HepG2 (cell line): ENCODE measurements at regions not wholly inside any gene's neighbourhood (a gene's known extent, or its start where the extent isn't known, plus 50 kb on each side); places are given as distances from the start of the nearest gene placed in this dataset.

Experiments used
- EZH2 ChIP-seq: conservative IDR thresholded peaks from 2 replicates; pipeline ENCODE4 v1.6.1; 2012; ENCODE audit warnings: mild to moderate bottlenecking, low read depth, low read length, moderate library complexity
- SMC3 ChIP-seq: IDR thresholded peaks from 2 replicates; pipeline ENCODE4 v1.6.1; 2011; ENCODE audit warnings: low read length, improper control_type of control experiment
- ZBTB7A ChIP-seq: sonication (generic); formaldehyde crosslinking; IDR thresholded peaks from 2 replicates; pipeline ENCODE4 v1.8.0; 2022; ENCODE audit warnings: mild to moderate bottlenecking, missing genetic modification reagents
- ZNF205 ChIP-seq: IDR thresholded peaks from 2 replicates; pipeline ENCODE4 v1.6.1; 2018; ENCODE audit warnings: missing biosample characterization, missing genetic modification reagents
- ZNF207 ChIP-seq: fragments of 450-650 bp; IDR thresholded peaks from 2 replicates; pipeline ENCODE4 v1.6.1; 2016; ENCODE audit warnings: antibody characterized with exemption, borderline replicate concordance
- ZNF746 ChIP-seq: sonication (generic); formaldehyde crosslinking; IDR thresholded peaks from 2 replicates; pipeline ENCODE4 v1.8.0; 2022; ENCODE audit warnings: mild to moderate bottlenecking, missing genetic modification reagents
- TF ChIP-seq, protein P1 (sequence below): IDR thresholded peaks from 2 replicates; pipeline ENCODE4 v1.6.1; 2012; ENCODE audit warnings: low read depth, low read length, improper control_type of control experiment
- TF ChIP-seq, protein P2 (sequence below): sonication (generic); formaldehyde crosslinking; IDR thresholded peaks from 2 replicates; pipeline ENCODE4 v1.4.0; 2020; ENCODE audit warnings: missing genetic modification reagents
- TF ChIP-seq, protein P3 (sequence below): sonication (generic); formaldehyde crosslinking; IDR thresholded peaks from 2 replicates; pipeline ENCODE4 v1.5.0; 2020; ENCODE audit warnings: mild to moderate bottlenecking, missing genetic modification reagents, moderate library complexity
- TF ChIP-seq, protein P4 (sequence below): sonication (generic); formaldehyde crosslinking; IDR thresholded peaks from 2 replicates; pipeline ENCODE4 v1.4.0; 2020; ENCODE audit warnings: low read depth, missing genetic modification reagents

DNA sequence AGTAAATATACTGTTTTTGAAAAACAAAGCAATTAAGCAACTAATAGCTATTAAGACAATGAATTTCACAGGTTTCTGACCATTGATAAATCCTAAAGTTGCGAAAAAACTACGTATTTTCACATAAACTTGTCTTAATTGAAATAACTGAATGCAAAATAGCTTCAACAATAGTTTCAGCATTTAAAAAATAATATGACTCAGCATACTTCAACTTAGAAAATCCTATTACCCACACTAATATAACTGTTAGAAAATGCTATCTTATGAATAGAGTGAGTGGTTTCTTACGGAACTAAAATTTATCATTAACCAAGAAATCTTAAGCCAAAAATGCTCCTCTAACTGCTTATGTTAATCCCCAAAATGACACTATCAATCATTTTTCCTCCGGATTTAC, 183.9 kb downstream of the AVL9 start:
- TF ChIP-seq SMC3 = no peak
- TF ChIP-seq ZNF746 = no peak
- TF ChIP-seq, protein P1, sequence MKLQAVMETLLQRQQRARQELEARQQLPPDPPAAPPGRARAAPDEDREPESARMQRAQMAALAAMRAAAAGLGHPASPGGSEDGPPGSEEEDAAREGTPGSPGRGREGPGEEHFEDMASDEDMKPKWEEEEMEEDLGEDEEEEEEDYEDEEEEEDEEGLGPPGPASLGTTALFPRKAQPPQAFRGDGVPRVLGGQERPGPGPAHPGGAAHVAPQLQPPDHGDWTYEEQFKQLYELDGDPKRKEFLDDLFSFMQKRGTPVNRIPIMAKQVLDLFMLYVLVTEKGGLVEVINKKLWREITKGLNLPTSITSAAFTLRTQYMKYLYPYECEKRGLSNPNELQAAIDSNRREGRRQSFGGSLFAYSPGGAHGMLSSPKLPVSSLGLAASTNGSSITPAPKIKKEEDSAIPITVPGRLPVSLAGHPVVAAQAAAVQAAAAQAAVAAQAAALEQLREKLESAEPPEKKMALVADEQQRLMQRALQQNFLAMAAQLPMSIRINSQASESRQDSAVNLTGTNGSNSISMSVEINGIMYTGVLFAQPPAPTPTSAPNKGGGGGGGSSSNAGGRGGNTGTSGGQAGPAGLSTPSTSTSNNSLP = no peak
- no peak for TF ChIP-seq EZH2
- TF ChIP-seq ZBTB7A (CRISPR knock-in tag) = no peak
- TF ChIP-seq, protein P2, sequence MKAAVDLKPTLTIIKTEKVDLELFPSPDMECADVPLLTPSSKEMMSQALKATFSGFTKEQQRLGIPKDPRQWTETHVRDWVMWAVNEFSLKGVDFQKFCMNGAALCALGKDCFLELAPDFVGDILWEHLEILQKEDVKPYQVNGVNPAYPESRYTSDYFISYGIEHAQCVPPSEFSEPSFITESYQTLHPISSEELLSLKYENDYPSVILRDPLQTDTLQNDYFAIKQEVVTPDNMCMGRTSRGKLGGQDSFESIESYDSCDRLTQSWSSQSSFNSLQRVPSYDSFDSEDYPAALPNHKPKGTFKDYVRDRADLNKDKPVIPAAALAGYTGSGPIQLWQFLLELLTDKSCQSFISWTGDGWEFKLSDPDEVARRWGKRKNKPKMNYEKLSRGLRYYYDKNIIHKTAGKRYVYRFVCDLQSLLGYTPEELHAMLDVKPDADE = no peak
- TF ChIP-seq ZNF205 (CRISPR knock-in tag) = no peak
- TF ChIP-seq ZNF207 = no peak
- TF ChIP-seq, protein P3, sequence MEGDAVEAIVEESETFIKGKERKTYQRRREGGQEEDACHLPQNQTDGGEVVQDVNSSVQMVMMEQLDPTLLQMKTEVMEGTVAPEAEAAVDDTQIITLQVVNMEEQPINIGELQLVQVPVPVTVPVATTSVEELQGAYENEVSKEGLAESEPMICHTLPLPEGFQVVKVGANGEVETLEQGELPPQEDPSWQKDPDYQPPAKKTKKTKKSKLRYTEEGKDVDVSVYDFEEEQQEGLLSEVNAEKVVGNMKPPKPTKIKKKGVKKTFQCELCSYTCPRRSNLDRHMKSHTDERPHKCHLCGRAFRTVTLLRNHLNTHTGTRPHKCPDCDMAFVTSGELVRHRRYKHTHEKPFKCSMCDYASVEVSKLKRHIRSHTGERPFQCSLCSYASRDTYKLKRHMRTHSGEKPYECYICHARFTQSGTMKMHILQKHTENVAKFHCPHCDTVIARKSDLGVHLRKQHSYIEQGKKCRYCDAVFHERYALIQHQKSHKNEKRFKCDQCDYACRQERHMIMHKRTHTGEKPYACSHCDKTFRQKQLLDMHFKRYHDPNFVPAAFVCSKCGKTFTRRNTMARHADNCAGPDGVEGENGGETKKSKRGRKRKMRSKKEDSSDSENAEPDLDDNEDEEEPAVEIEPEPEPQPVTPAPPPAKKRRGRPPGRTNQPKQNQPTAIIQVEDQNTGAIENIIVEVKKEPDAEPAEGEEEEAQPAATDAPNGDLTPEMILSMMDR = no peak
- TF ChIP-seq, protein P4, sequence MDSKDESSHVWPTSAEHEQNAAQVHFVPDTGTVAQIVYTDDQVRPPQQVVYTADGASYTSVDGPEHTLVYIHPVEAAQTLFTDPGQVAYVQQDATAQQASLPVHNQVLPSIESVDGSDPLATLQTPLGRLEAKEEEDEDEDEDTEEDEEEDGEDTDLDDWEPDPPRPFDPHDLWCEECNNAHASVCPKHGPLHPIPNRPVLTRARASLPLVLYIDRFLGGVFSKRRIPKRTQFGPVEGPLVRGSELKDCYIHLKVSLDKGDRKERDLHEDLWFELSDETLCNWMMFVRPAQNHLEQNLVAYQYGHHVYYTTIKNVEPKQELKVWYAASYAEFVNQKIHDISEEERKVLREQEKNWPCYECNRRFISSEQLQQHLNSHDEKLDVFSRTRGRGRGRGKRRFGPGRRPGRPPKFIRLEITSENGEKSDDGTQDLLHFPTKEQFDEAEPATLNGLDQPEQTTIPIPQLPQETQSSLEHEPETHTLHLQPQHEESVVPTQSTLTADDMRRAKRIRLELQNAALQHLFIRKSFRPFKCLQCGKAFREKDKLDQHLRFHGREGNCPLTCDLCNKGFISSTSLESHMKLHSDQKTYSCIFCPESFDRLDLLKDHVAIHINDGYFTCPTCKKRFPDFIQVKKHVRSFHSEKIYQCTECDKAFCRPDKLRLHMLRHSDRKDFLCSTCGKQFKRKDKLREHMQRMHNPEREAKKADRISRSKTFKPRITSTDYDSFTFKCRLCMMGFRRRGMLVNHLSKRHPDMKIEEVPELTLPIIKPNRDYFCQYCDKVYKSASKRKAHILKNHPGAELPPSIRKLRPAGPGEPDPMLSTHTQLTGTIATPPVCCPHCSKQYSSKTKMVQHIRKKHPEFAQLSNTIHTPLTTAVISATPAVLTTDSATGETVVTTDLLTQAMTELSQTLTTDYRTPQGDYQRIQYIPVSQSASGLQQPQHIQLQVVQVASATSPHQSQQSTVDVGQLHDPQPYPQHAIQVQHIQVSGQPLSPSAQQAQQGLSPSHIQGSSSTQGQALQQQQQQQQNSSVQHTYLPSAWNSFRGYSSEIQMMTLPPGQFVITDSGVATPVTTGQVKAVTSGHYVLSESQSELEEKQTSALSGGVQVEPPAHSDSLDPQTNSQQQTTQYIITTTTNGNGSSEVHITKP (CRISPR knock-in tag) = no peak
